GM12872 (cell line): ENCODE measurements at regions not wholly inside any gene's neighbourhood (a gene's known extent, or its start where the extent isn't known, plus 50 kb on each side); places are given as distances from the start of the nearest gene placed in this dataset.

Experiments used
- CTCF ChIP-seq: IDR thresholded peaks from 3 replicates; pipeline ENCODE4 v1.5.1; 2011; ENCODE audit warnings: low read depth, mild to moderate bottlenecking, low read length, moderate library complexity; ENCODE audit not compliant: insufficient read depth

GRCh38 chr1:106699433-106699832 is 357.0 kb upstream of the PRMT6 start:
- TF ChIP-seq CTCF, result no peak

GRCh38 chr1:106700211-106700610 is 356.3 kb upstream of the PRMT6 start:
- no peak for TF ChIP-seq CTCF

- no peak for TF ChIP-seq CTCF
Observed at GRCh38 chr1:106705971-106706370, 350.5 kb upstream of the PRMT6 start.

- no peak for TF ChIP-seq CTCF
Observed at GRCh38 chr1:106717591-106717990, 338.9 kb upstream of the PRMT6 start.

GRCh38 chr1:106721790-106722189 is 334.7 kb upstream of the PRMT6 start:
- TF ChIP-seq CTCF, result no peak

- TF ChIP-seq CTCF, result no peak
Observed at GRCh38 chr1:106722466-106722865, 334.0 kb upstream of the PRMT6 start.

GRCh38 chr1:106727171-106727570 is 329.3 kb upstream of the PRMT6 start:
- no peak for TF ChIP-seq CTCF
